ENCODE measurements at regions not wholly inside any gene's neighbourhood (a gene's known extent, or its start where the extent isn't known, plus 50 kb on each side); places are given as distances from the start of the nearest gene placed in this dataset.
A peak's percentile ranks its signal among the peaks of the same experiment; 100 is the strongest.

GRCh38 chr1:187721216-187721615 lies 892.5 kb downstream of the PLA2G4A start:
- intact Hi-C loops (cut with DNase I; ENCODE audit: low total_unique reads), result no loop called here
- no peak overlapping the region for H3K4me3 ChIP-seq

GRCh38 chr1:187725216-187725615 lies 896.5 kb downstream of the PLA2G4A start:
- Histone ChIP-seq H3K4me1 (no peaks in the 10 kb centered on the region), H3K27me3 (replicated peaks in 1 of 7) (no peaks in the 10 kb centered on the region), H3K4me3 (no peak overlapping the region), H3K9me3 (peaks cover 0 to 17% (median 0%) of the 10 kb centered on the region in 8 donors), H3K27ac (no peak overlapping the region), H3K36me3 (no peaks in the 10 kb centered on the region)
- DNase-seq, result no peak
- 85 to 93% (median 89%) methylated on average over 2 of the region's 2 CpGs for WGBS, 5 donors
- TF ChIP-seq POLR2AphosphoS5 (IDR thresholded peaks at IDR 0.05) (no peak), POLR2A (IDR thresholded peaks at IDR 0.05) (no peak)
- TF ChIP-seq, protein P1, sequence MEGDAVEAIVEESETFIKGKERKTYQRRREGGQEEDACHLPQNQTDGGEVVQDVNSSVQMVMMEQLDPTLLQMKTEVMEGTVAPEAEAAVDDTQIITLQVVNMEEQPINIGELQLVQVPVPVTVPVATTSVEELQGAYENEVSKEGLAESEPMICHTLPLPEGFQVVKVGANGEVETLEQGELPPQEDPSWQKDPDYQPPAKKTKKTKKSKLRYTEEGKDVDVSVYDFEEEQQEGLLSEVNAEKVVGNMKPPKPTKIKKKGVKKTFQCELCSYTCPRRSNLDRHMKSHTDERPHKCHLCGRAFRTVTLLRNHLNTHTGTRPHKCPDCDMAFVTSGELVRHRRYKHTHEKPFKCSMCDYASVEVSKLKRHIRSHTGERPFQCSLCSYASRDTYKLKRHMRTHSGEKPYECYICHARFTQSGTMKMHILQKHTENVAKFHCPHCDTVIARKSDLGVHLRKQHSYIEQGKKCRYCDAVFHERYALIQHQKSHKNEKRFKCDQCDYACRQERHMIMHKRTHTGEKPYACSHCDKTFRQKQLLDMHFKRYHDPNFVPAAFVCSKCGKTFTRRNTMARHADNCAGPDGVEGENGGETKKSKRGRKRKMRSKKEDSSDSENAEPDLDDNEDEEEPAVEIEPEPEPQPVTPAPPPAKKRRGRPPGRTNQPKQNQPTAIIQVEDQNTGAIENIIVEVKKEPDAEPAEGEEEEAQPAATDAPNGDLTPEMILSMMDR (IDR thresholded peaks at IDR 0.05 in 8 of 11, conservative IDR thresholded peaks at IDR 0.05 in 3 of 11), result no peak
- intact Hi-C loops (cut with DNase I; ENCODE audit: low total_unique reads), result no loop called here

More at GRCh38 chr1:187721216-187721615, 892.5 kb downstream of the PLA2G4A start:
- DNase-seq, result no peak
- H3K4me1 ChIP-seq, result no peaks in the 10 kb centered on the region
- H3K27me3 ChIP-seq (replicated peaks in 1 of 7), result no peaks in the 10 kb centered on the region
- TF ChIP-seq, protein P1 (IDR thresholded peaks at IDR 0.05 in 8 of 11, conservative IDR thresholded peaks at IDR 0.05 in 3 of 11), result no peak
- TF ChIP-seq POLR2AphosphoS5 (IDR thresholded peaks at IDR 0.05) (no peak), POLR2A (IDR thresholded peaks at IDR 0.05) (no peak)
- no peaks in the 10 kb centered on the region for H3K36me3 ChIP-seq
- H3K9me3 ChIP-seq, result peaks cover 0 to 13% (median 0%) of the 10 kb centered on the region in 8 donors
- no peak overlapping the region for H3K27ac ChIP-seq

DNA sequence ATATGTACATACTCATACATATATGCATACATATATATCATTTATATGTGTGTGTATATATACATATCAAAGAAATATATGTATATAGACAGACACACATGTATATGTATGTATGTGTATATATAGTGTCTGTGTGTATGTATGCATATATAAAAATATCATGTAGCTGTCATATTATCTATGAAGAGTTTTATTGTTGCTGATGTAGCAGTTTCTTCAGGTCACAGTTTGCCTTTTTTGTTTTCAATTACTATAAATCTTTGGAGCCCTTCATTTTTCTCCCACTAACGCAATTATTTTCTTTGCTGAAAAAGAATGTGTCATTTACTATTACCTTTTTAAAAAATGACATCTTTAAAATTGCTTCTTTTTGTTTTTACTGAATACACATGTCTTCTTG lies 904.5 kb downstream of the PLA2G4A start:
- Histone ChIP-seq H3K9me3 (peaks cover 0 to 5% (median 0%) of the 10 kb centered on the region in 8 donors), H3K27ac (no peak overlapping the region), H3K4me3 (no peak overlapping the region), H3K4me1 (no peaks in the 10 kb centered on the region), H3K27me3 (replicated peaks in 1 of 7) (no peaks in the 10 kb centered on the region), H3K36me3 (no peaks in the 10 kb centered on the region)
- no peak for TF ChIP-seq POLR2A (IDR thresholded peaks at IDR 0.05)
- no peak for TF ChIP-seq POLR2AphosphoS5 (IDR thresholded peaks at IDR 0.05)
- TF ChIP-seq, protein P1 (IDR thresholded peaks at IDR 0.05 in 8 of 11, conservative IDR thresholded peaks at IDR 0.05 in 3 of 11), result no peak
- 75 to 85% (median 83%) methylated on average over 1 of the region's 1 CpG for WGBS, 5 donors
- intact Hi-C loops (cut with DNase I; ENCODE audit: low total_unique reads), result no loop called here
- DNase-seq, result no peak

DNA sequence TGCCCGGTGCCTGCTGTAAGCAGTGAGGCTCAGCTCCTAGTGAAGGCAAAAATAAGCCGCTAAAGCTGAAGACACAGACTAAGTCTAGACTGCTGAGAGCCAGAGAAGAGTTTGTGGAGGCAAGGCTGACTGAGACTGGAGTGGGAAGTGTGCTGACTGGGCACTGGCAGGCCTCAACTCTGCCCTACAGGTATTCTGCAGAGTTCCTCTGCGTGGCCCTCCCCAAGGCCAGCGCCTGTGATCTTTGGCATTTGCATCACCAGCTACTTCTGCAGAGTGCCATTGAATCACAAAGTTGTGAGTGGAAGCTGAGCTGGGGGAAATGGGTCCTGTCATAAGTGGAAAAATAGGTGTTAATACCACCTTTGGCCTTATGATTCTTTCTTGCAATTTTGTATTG lies 905.7 kb downstream of the PLA2G4A start:
- H3K4me1 ChIP-seq, result no peaks in the 10 kb centered on the region
- TF ChIP-seq POLR2AphosphoS5 (IDR thresholded peaks at IDR 0.05) (no peak), POLR2A (IDR thresholded peaks at IDR 0.05) (no peak)
- TF ChIP-seq, protein P1 (IDR thresholded peaks at IDR 0.05 in 8 of 11, conservative IDR thresholded peaks at IDR 0.05 in 3 of 11), result no peak
- H3K9me3 ChIP-seq, result peaks cover 0 to 5% (median 0%) of the 10 kb centered on the region in 8 donors
- no peak overlapping the region for H3K27ac ChIP-seq
- intact Hi-C loops (cut with DNase I; ENCODE audit: low total_unique reads), result no loop called here
- H3K36me3 ChIP-seq, result no peaks in the 10 kb centered on the region
- no peaks in the 10 kb centered on the region for H3K27me3 ChIP-seq (replicated peaks in 1 of 7)
- WGBS, 5 donors, result 82 to 91% (median 88%) methylated on average over 4 of the region's 4 CpGs
- no peak overlapping the region for H3K4me3 ChIP-seq
- peak; percentile 45 for DNase-seq
